ENCODE measurements at regions not wholly inside any gene's neighbourhood (a gene's known extent, or its start where the extent isn't known, plus 50 kb on each side); places are given as distances from the start of the nearest gene placed in this dataset.

DNA sequence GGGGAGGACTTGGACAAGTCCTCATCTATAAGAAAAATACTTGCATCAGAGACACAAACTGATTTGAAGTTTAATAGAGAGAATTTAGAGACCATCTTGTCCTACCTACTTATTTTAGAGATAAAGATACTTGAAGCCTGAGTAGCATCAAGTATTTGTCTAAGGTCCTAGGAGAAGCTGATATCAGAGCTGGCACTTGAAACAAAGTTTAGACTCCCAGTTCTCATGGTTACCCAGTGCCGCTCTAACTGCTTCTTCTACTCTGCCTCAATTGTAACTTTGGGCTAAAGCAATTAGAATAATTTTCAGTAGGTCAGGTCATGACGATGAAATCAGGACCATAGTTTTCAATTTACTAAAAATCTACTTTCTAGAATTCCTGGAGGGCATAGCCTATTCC, 123.9 kb upstream of the CADPS start:
- DNase-seq (ENCODE audit: low spot score) = no peak
- intact Hi-C loops (cut with micrococcal nuclease; ENCODE audit: unreplicated experiment) = no loop called here
- WGBS (ENCODE audit: low lambda C conversion rate) = 0% methylated on average over 2 of the region's 2 CpGs
- H3K9ac ChIP-seq (ENCODE audit: insufficient read depth, low read depth, low read length) = no peak overlapping the region
- no peaks in the 10 kb centered on the region for H3K79me2 ChIP-seq (ENCODE audit: insufficient read depth, low read length)
- H3K4me3 ChIP-seq (replicated peaks in 1 of 3; ENCODE audit: insufficient read depth in 1 of 3, low read depth in 2 of 3, low read length in 3 of 3) = no peak overlapping the region
- no peak overlapping the region for H2AFZ ChIP-seq (ENCODE audit: low read length)
- BruUV-seq (replicated peaks) = no TSS peak
- no peaks in the 10 kb centered on the region; a peak in 1 of 5 replicates for H3K27me3 ChIP-seq (ENCODE audit: control insufficient read depth in 1 of 2, insufficient read depth in 2 of 2, low read length in 2 of 2)
- in situ Hi-C loops (cut with HindIII; ENCODE audit: extremely low pct_ligation_motif_present, low pct_unique_long_range_greater_than_20kb) = no loop called here
- no peaks in the 10 kb centered on the region for H3K36me3 ChIP-seq (replicated peaks in 1 of 2; ENCODE audit: control insufficient read depth in 1 of 2, insufficient read depth in 2 of 2, low read length in 2 of 2)
- no peaks in the 10 kb centered on the region for H3K9me3 ChIP-seq (ENCODE audit: low read length)
- TF ChIP-seq ZNF558 (CRISPR knock-in tag; IDR thresholded peaks at IDR 0.05; ENCODE audit: borderline replicate concordance) (no peak), ZNF343 (CRISPR knock-in tag; IDR thresholded peaks at IDR 0.05) (no peak), FOXC1 (CRISPR knock-in tag; IDR thresholded peaks at IDR 0.05; ENCODE audit: borderline replicate concordance) (no peak), CBX5 (CRISPR knock-in tag; IDR thresholded peaks at IDR 0.05; ENCODE audit: borderline replicate concordance) (no peak), KLF11 (CRISPR knock-in tag; IDR thresholded peaks at IDR 0.05) (no peak), ZNF772 (CRISPR knock-in tag; IDR thresholded peaks at IDR 0.05) (no peak), SMAD9 (CRISPR knock-in tag; IDR thresholded peaks at IDR 0.05) (no peak)
- ChIA-PET POLR2A (no interaction called here), CTCF (ENCODE audit: low intra/inter-chr PET ratio, low total read pairs) (no interaction called here)
- H3K4me2 ChIP-seq (ENCODE audit: low read depth, low read length) = no peak overlapping the region
- no peaks in the 10 kb centered on the region for H3K4me1 ChIP-seq (ENCODE audit: insufficient read depth, low read length)
- ATAC-seq = no peak
- no peak for FAIRE-seq
- H3K27ac ChIP-seq (ENCODE audit: extremely low read length, insufficient read depth, low read length) = no peak overlapping the region
- H4K20me1 ChIP-seq (ENCODE audit: insufficient read depth, low read length) = no peaks in the 10 kb centered on the region

DNA sequence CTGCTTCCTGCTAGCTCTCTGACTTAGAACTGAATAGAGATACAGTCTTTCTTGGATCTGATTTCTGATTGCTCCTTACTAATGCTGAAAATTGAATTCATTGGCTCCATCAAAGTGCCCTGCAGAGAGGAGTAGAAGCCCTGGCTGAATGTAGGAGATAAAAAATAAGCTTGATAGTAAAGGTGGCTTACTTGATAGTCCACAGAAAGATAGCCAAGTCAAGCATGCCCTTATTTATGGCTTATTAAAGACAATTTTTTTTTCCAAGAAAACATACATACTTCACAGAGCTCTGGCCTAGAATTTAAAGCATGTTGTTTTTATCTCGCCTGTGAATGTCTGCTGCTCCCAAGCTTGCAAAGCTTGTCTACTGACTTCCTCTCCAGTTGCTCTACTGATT, 124.6 kb upstream of the CADPS start:
- H3K4me1 ChIP-seq (ENCODE audit: insufficient read depth, low read length) = no peaks in the 10 kb centered on the region
- no peak overlapping the region for H3K4me2 ChIP-seq (ENCODE audit: low read depth, low read length)
- no peaks in the 10 kb centered on the region for H3K9me3 ChIP-seq (ENCODE audit: low read length)
- FAIRE-seq (no peak), ATAC-seq (no peak), DNase-seq (ENCODE audit: low spot score) (no peak)
- H3K79me2 ChIP-seq (ENCODE audit: insufficient read depth, low read length) = no peaks in the 10 kb centered on the region
- WGBS (ENCODE audit: low lambda C conversion rate) = 0% methylated on average over 1 of the region's 1 CpG
- no peak overlapping the region for H3K27ac ChIP-seq (ENCODE audit: extremely low read length, insufficient read depth, low read length)
- no peak for TF ChIP-seq SALL2 (CRISPR knock-in tag; IDR thresholded peaks at IDR 0.05)
- TF ChIP-seq FOXA1 (IDR thresholded peaks at IDR 0.05) = no peak
- no peak for TF ChIP-seq FOXA1 (CRISPR knock-in tag; IDR thresholded peaks at IDR 0.05)
- TF ChIP-seq, protein P1, sequence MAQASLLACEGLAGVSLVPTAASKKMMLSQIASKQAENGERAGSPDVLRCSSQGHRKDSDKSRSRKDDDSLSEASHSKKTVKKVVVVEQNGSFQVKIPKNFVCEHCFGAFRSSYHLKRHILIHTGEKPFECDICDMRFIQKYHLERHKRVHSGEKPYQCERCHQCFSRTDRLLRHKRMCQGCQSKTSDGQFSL (CRISPR knock-in tag; IDR thresholded peaks at IDR 0.05) = no peak
- no peaks in the 10 kb centered on the region; a peak in 1 of 5 replicates for H3K27me3 ChIP-seq (ENCODE audit: control insufficient read depth in 1 of 2, insufficient read depth in 2 of 2, low read length in 2 of 2)
- H3K36me3 ChIP-seq (replicated peaks in 1 of 2; ENCODE audit: control insufficient read depth in 1 of 2, insufficient read depth in 2 of 2, low read length in 2 of 2) = no peaks in the 10 kb centered on the region
- H4K20me1 ChIP-seq (ENCODE audit: insufficient read depth, low read length) = no peaks in the 10 kb centered on the region
- BruUV-seq (replicated peaks) = no TSS peak
- intact Hi-C loops (cut with micrococcal nuclease; ENCODE audit: unreplicated experiment) = no loop called here
- no peak overlapping the region for H2AFZ ChIP-seq (ENCODE audit: low read length)
- no peak overlapping the region for H3K4me3 ChIP-seq (replicated peaks in 1 of 3; ENCODE audit: insufficient read depth in 1 of 3, low read depth in 2 of 3, low read length in 3 of 3)
- POLR2A ChIA-PET = no interaction called here
- H3K9ac ChIP-seq (ENCODE audit: insufficient read depth, low read depth, low read length) = no peak overlapping the region
- in situ Hi-C loops (cut with HindIII; ENCODE audit: extremely low pct_ligation_motif_present, low pct_unique_long_range_greater_than_20kb) = no loop called here
- CTCF ChIA-PET (ENCODE audit: low intra/inter-chr PET ratio, low total read pairs) = no interaction called here
